NCI-H2081 (cell line): ENCODE measurements at regions not wholly inside any gene's neighbourhood (a gene's known extent, or its start where the extent isn't known, plus 50 kb on each side); places are given as distances from the start of the nearest gene placed in this dataset.

Experiments
- DNase-seq, 2 experiments: peaks; one replicate each; lab custom pipeline; 2025; lab: John Stamatoyannopoulos, UW

- no peak for DNase-seq
Measured at GRCh38 chr2:120898496-120898895, 162.8 kb downstream of the GLI2 start.

GRCh38 chr2:120898961-120899750 lies 163.5 kb downstream of the GLI2 start:
- no peak for DNase-seq

- no peak for DNase-seq
Measured at GRCh38 chr2:120899771-120900170, 164.1 kb downstream of the GLI2 start.

- DNase-seq: no peak
Measured at GRCh38 chr2:120901201-120901600, 165.5 kb downstream of the GLI2 start.

GRCh38 chr2:120902592-120902991 lies 166.9 kb downstream of the GLI2 start:
- DNase-seq: no peak

GRCh38 chr2:120904379-120904778 lies 168.7 kb downstream of the GLI2 start:
- DNase-seq: no peak

GRCh38 chr2:120904830-120905234 lies 169.2 kb downstream of the GLI2 start:
- no peak for DNase-seq

- no peak for DNase-seq
Measured at GRCh38 chr2:120905298-120905697, 169.6 kb downstream of the GLI2 start.

GRCh38 chr2:120905824-120906571 lies 170.3 kb downstream of the GLI2 start:
- no peak for DNase-seq

- DNase-seq: no peak
Measured at GRCh38 chr2:120906914-120907313, 171.2 kb downstream of the GLI2 start.

GRCh38 chr2:120907822-120908221 lies 172.2 kb downstream of the GLI2 start:
- DNase-seq: no peak

GRCh38 chr2:120908314-120908975 lies 172.8 kb downstream of the GLI2 start:
- DNase-seq: no peak

GRCh38 chr2:120909102-120909501 lies 173.4 kb downstream of the GLI2 start:
- DNase-seq: no peak

- DNase-seq: no peak
Measured at GRCh38 chr2:120910164-120910563, 174.5 kb downstream of the GLI2 start.

- DNase-seq: no peak
Measured at GRCh38 chr2:120910956-120911951, 175.6 kb downstream of the GLI2 start.

GRCh38 chr2:120912101-120912985 lies 176.7 kb downstream of the GLI2 start:
- no peak for DNase-seq

GRCh38 chr2:120913972-120914838 lies 178.5 kb downstream of the GLI2 start:
- DNase-seq: no peak

GRCh38 chr2:120914839-120915521 lies 179.3 kb downstream of the GLI2 start:
- DNase-seq: no peak

GRCh38 chr2:120915670-120916069 lies 180.0 kb downstream of the GLI2 start:
- DNase-seq: no peak
